ENCODE measurements at regions not wholly inside any gene's neighbourhood (a gene's known extent, or its start where the extent isn't known, plus 50 kb on each side); places are given as distances from the start of the nearest gene placed in this dataset.

GRCh38 chr5:93305984-93306383, 275.0 kb downstream of the NR2F1-AS1 start:
- peak overlapping the region; percentile 19; the same call in 2 of the 3 replicates for H3K4me3 Mint-ChIP-seq
- H2AFZ ChIP-seq = peak overlapping the region; percentile 53; the same call in 1 of the 2 replicates
- peaks cover 13% of the 10 kb centered on the region for H3K4me1 ChIP-seq (ENCODE audit: insufficient read depth)
- peak overlapping the region; percentile 27; the same call in 1 of the 2 replicates for H3K4me3 ChIP-seq
- H3K27ac ChIP-seq (ENCODE audit: low read depth) = no peak overlapping the region
- no peaks in the 10 kb centered on the region for H3K36me3 ChIP-seq (ENCODE audit: insufficient read depth)
- no peak overlapping the region for H3K27ac Mint-ChIP-seq
- ATAC-seq (peak; percentile 74), DNase-seq (ENCODE audit: low spot score) (peak; percentile 62)
- no peaks in the 10 kb centered on the region for H3K27me3 ChIP-seq (ENCODE audit: insufficient read depth)
- no peaks in the 10 kb centered on the region; the same call in 1 of the 2 replicates for H3K9me2 ChIP-seq (ENCODE audit: insufficient read depth)
- H3F3A ChIP-seq (replicated peaks; ENCODE audit: low read depth) = no peaks in the 10 kb centered on the region
- H3K4me1 Mint-ChIP-seq = peaks cover 25% of the 10 kb centered on the region
- TF ChIP-seq CREB1 (CRISPR knock-in tag; IDR thresholded peaks at IDR 0.05; ENCODE audit: low read depth) (0 out of 2 replicates have a peak, but pooled peaks have one; percentile 15), ETS1 (IDR thresholded peaks at IDR 0.05) (no peak), EZH2phosphoT487 (IDR thresholded peaks at IDR 0.05; ENCODE audit: unreplicated experiment) (no peak), POLR2AphosphoS5 (IDR thresholded peaks at IDR 0.05; ENCODE audit: low read depth) (no peak), STAT1 (IDR thresholded peaks at IDR 0.05; ENCODE audit: unreplicated experiment) (no peak)
- H3K9me3 Mint-ChIP-seq = no peaks in the 10 kb centered on the region
- H3K27me3 Mint-ChIP-seq (ENCODE audit: insufficient read depth, low read depth, poor library complexity) = peaks cover 3% of the 10 kb centered on the region
- H4K20me1 ChIP-seq (replicated peaks; ENCODE audit: insufficient read depth) = no peaks in the 10 kb centered on the region
- H3K4me2 ChIP-seq = no peak overlapping the region; the same call in 1 of the 2 replicates
- no peaks in the 10 kb centered on the region for H3K36me3 Mint-ChIP-seq (ENCODE audit: low read depth)
- H3K79me2 ChIP-seq (replicated peaks; ENCODE audit: insufficient read depth) = no peaks in the 10 kb centered on the region

- H3K27ac ChIP-seq (ENCODE audit: low read depth) = no peak overlapping the region
- H2AFZ ChIP-seq = 0 out of 2 replicates have a peak overlapping the region, but pooled peaks have one; percentile 34
- H3K4me3 ChIP-seq = no peak overlapping the region
- H3K27me3 Mint-ChIP-seq (ENCODE audit: insufficient read depth, low read depth, poor library complexity) = peaks cover 7% of the 10 kb centered on the region
- H3K36me3 Mint-ChIP-seq (ENCODE audit: low read depth) = no peaks in the 10 kb centered on the region
- peaks cover 26% of the 10 kb centered on the region for H3K4me1 ChIP-seq (ENCODE audit: insufficient read depth)
- no peak overlapping the region for H3K4me2 ChIP-seq
- no peak overlapping the region for H3K4me3 Mint-ChIP-seq
- no peaks in the 10 kb centered on the region for H3K36me3 ChIP-seq (ENCODE audit: insufficient read depth)
- H4K20me1 ChIP-seq (replicated peaks; ENCODE audit: insufficient read depth) = no peaks in the 10 kb centered on the region
- no peak for DNase-seq (ENCODE audit: low spot score)
- no peaks in the 10 kb centered on the region for H3K9me3 Mint-ChIP-seq
- no peaks in the 10 kb centered on the region for H3K9me2 ChIP-seq (ENCODE audit: insufficient read depth)
- no peaks in the 10 kb centered on the region for H3K27me3 ChIP-seq (ENCODE audit: insufficient read depth)
- ATAC-seq = no peak
- H3K27ac Mint-ChIP-seq = 0 out of 2 replicates have a peak overlapping the region, but pooled peaks have one; percentile 4
- H3K79me2 ChIP-seq (replicated peaks; ENCODE audit: insufficient read depth) = no peaks in the 10 kb centered on the region
- H3K4me1 Mint-ChIP-seq = peaks cover 37% of the 10 kb centered on the region
- no peaks in the 10 kb centered on the region for H3F3A ChIP-seq (replicated peaks; ENCODE audit: low read depth)
- TF ChIP-seq STAT1 (IDR thresholded peaks at IDR 0.05; ENCODE audit: unreplicated experiment) (no peak), REST (IDR thresholded peaks at IDR 0.05; ENCODE audit: unreplicated experiment) (no peak), JUNB (IDR thresholded peaks at IDR 0.05; ENCODE audit: unreplicated experiment) (no peak), POLR2AphosphoS5 (IDR thresholded peaks at IDR 0.05; ENCODE audit: low read depth) (no peak), ZNF114 (CRISPR knock-in tag; IDR thresholded peaks at IDR 0.05) (no peak), ETS1 (IDR thresholded peaks at IDR 0.05) (no peak), NANOG (IDR thresholded peaks at IDR 0.05; ENCODE audit: borderline replicate concordance) (no peak), CREB1 (CRISPR knock-in tag; IDR thresholded peaks at IDR 0.05; ENCODE audit: low read depth) (no peak), CTCF (conservative IDR thresholded peaks at IDR 0.05; ENCODE audit: low read depth in 2 of 2) (no peak), EZH2phosphoT487 (IDR thresholded peaks at IDR 0.05; ENCODE audit: unreplicated experiment) (no peak), EZH2 (IDR thresholded peaks at IDR 0.05; ENCODE audit: low read depth, unreplicated experiment) (no peak), ZNF331 (CRISPR knock-in tag; IDR thresholded peaks at IDR 0.05; ENCODE audit: low read depth) (no peak)
These were observed 276.4 kb downstream of the NR2F1-AS1 start for GRCh38 chr5:93304456-93305250.

All from GM23338 (cell line).